HG03139 (cell line): ENCODE measurements at regions not wholly inside any gene's neighbourhood (a gene's known extent, or its start where the extent isn't known, plus 50 kb on each side); places are given as distances from the start of the nearest gene placed in this dataset.

Source experiments
- ATAC-seq: cut with Tn5 transposase; IDR thresholded peaks from one replicate; pipeline ENCODE4 v1.9.1; 2021; ENCODE audit not compliant: unreplicated experiment

DNA sequence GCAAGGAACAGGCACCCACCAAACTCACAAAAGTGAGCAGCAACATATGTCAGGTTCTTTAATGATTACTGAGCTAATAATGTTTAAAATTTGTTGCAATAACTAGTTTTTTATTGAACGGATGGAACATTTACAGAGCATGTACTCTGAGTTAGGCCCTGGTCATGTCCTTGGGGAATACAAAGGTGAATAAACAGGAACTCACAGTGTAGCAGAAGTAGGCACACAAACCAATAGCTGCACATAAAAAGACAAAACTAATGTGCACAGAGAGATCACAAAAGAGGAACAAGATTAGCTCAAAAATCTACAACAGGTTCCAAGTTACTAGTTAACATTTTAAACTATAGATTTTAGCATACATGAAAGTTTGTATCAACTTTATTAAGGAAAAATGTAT, 505.3 kb upstream of the PPP2R3A start:
- ATAC-seq = no peak

DNA sequence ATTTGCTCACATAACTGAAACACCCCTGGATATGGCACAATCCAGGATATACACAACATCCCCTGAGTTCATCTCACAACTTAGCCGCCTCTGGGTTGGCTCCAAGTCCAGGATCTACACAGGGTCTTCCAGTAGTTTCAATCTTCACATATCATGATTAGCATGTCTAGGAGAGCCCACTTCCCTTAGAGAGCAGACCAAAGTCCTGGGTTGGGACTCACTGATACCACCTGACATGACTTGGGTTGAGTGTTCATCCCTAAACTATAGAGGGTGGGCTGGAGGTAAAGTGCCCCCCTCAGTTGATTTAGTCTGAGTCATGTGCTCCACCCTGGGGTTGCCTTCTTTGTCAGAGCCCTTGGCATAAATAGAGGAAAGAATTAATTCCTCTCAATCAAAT, 493.6 kb upstream of the PPP2R3A start:
- ATAC-seq = no peak

DNA sequence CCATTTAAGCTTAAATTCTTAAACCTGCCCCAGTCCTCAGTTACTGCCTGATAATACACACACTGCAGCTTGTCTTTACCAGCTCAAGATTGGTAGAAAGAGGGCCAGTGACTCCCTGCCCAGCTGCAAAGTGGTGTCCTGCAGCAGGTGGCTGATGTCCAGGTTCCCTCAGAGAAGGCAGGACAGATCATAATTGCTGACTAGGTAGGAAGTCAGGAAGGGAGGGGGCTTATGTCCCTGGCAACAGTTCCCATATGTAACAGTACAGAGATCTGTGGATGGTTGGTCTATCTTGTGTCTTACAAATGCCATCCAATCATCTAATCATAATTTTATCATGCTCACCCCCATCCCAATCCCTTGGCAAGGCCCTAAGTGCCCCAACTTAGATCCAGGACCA, 492.1 kb upstream of the PPP2R3A start:
- ATAC-seq = no peak

DNA sequence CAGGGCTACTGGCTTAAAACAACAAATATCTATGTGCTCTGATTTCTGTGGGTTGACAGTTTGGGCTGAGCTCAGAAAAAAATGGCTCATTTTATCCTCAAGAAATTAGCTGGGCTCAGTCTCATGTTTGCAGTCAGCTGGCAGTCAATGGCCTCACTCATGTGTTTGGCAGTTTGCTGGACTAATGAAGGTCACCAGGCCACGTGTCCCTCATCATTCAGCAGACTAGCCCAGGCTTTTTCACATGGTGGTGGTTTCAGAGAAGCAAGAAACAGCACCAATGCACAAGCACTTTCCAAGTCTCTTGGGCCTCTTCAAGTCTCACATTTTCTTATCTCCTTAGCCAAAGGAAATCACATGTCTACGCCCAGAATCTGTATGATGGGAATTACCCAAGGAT, 478.3 kb upstream of the PPP2R3A start:
- ATAC-seq = no peak

DNA sequence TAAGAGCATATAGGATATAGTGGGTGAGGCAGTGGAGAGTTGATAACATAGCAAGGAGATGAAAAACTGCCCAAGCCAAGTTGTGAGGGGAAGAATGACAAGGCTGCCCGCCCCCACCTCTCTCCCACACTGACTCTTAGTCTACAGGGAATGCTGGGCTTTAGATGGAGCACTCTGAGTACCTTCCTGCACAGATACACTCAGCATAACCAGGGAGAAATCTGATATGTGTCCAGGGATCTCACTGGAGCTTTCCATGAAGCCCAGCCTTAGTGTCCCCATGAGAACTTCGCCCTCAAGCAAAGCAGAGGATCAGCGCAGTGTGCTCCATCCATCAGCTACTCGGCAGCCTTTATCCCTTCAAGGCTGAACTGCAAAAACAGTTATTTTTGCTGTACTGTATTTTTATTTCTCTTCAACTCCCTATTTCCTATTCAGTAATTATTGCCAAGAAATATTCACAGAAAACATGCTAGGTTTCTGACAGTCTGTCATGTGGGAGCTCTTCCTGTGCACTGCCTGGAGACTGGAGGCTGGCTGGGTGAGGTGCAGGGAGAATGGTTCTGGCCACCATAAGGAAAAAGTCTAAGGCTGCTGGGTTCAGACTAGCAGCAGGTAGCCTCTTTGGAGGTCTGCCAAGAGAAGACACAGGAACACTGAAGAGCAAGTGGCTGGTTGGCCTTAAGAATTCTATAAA, 475.2 kb upstream of the PPP2R3A start:
- ATAC-seq = no peak

DNA sequence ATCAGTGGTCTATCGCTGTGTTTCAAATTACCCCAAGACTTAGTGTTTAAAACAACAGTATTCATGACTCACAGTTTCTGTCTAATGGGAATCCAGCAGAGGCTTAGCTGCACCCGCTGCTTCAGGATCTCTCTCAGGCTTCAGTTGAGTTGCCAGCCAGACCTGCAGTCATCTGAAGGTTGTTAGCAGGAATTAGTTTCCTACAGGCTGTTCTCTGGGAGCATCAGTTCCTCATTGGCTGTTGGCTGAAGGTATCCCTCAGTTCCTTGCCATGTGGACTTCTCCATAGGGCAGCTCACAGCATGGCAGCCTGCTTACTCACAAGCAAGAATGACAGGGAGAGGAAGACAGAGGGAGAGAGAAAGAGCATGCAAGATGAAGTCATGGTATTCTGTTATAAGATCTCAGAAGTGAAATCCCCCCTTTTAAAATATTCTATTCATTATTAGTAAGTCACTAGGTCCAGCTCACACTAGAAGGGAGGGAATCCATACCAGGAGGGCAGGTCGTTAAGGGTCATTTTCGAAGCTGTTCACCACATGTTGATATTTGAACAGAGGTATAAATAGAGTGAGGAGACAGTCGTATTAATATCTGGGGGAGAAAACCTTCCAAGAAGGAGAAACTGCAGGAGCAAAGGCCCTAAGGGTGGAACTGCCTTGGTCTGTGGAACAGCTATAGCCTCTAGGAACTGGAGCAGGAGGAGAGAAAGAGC, 473.9 kb upstream of the PPP2R3A start:
- no peak for ATAC-seq

DNA sequence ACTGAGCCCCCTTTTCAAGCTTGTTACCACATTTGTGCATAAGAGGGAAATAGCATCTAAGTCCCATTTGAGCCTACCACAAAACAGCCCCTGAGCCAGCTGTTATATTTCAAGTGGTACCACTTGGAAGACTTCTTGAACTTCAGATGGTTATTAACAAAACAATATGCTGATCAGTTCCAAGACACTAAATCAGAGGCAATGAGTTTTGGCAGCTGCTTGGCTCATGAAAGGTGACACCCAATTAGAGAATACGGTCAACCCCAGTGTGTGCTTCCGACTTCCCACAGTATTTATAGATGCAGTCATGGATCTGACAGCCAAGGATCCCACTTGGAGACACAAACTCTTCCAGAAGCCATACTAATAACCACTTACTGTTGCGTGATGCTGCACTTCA, 469.6 kb upstream of the PPP2R3A start:
- ATAC-seq = no peak

DNA sequence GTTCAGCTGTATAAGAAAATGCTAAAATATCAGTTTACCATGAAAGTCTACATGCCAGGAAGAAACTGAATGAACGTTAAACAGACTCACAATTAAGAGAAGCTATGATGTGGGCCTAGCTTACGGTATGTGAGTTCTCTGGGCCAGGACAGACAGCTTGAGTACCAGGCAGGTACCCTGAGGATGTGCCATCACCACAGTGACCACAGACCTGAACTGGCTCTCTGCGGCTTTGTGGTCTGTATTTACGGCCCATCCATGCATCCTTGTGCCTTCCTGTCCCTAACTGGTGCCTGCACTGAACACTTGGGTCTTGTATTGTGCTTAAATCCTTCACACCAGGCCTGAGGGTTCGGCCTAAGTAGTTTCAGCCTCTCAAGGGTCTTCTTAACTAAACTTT, 467.5 kb upstream of the PPP2R3A start:
- no peak for ATAC-seq

DNA sequence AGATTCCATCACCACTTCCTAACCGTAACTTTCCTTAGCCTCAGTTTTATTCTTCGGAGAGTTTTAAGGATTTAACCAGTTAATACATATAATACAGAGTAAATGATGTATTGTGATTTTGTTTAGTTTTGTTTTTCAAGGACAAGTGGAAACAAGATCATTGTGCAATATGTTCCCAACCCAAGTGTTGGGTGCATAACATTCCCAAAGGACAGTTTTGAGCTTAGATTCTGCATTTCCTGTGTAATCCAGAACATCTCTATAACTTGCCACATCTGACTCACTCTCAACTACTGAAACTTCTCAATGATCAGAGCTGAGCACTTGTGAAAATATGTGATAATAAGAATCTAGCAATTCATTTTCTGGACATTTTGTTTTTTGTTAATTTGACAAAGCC, 466.1 kb upstream of the PPP2R3A start:
- no peak for ATAC-seq

DNA sequence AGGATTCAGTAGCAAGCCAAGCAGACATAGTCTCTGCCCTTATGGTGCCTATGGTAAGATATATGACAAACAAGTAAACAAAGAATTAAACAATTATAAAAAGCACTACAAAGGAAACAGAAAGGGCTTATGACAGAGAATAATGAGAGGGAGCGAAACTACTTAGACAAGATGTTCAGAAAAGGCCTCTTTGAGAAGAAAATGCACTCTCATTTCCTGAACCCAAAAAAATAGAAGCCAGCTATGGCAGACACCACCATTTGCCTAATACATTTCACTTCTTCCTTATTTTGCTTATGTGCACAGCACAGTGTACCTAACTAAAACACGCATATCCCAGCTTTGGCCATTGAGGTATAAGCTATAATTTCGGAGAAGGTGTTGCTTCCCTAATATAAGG, 465.5 kb upstream of the PPP2R3A start:
- no peak for ATAC-seq

DNA sequence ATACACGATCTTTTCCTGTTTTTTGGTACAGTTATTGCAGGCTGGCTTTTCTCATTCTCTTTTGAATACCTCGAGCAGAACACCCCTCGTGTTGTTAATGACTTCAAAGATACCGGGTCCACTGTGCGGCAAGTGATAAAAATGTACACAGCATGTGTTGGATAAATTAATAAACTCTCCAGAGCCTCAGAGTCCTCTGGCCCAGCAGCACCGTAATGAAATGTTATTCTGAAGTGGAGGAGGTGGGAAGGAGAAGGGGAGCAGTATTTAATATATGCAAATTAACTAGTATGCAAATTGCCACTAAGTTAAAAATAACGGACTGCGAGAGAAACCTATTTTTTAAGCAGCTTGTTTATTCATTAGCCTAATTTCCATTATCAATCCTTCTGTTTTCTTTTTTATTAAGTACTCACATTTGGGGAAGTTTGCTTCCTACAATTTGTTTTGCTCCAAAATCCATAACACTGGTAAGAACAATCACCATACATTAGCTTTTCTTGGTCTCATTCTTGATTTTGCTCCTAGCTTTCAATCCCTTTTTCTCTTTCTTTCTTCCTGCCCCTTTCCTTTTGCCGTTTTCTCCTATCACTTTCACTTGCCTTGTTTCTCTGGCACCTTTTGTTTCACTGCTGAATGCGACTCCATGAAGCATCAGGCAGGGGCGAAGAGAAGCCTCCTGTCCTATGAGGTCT, 462.3 kb upstream of the PPP2R3A start:
- ATAC-seq = no peak

DNA sequence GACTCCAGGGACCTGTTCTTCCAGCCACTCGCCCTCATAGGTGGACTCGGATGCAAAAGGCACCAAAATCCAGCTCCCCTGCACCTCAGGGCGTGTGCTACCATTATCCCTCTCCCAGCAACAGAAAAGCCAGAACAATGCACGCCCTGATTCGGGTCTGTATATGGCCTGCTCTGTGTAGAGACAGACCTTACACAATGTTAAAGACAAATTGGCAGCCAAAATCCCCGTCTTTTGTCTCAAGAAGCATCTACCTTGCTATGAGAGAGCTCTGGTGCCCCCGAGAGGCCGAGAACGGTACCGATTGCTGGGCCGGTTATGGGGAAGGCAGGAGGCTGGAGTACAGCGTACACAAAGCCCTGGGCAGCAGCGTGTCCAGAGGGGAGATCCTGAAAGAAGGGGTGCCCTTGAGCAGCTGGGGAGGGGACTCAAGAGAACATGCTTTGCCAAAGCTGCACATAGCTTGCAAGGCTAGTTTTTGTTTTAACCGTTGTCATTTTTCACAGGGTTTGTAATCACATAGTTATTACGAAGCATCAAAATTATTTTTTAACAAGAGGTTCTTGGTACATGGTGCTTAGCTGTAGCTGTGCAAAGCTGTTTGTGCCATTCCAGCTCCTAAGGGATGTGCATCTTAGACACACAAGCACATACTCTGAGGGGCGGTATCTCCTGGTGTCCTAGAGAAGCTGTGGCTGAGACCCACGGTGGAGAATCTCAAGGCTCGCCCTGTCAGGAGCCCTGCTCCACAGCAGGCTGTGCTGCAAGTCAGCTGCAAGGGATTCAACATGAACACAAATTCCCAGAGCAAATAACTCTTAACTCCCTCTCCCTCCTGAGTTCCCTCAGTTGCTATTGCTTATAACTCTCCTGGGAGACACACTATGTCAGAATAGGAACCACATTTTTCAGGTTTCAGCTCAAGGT, 461.5 kb upstream of the PPP2R3A start:
- no peak for ATAC-seq

DNA sequence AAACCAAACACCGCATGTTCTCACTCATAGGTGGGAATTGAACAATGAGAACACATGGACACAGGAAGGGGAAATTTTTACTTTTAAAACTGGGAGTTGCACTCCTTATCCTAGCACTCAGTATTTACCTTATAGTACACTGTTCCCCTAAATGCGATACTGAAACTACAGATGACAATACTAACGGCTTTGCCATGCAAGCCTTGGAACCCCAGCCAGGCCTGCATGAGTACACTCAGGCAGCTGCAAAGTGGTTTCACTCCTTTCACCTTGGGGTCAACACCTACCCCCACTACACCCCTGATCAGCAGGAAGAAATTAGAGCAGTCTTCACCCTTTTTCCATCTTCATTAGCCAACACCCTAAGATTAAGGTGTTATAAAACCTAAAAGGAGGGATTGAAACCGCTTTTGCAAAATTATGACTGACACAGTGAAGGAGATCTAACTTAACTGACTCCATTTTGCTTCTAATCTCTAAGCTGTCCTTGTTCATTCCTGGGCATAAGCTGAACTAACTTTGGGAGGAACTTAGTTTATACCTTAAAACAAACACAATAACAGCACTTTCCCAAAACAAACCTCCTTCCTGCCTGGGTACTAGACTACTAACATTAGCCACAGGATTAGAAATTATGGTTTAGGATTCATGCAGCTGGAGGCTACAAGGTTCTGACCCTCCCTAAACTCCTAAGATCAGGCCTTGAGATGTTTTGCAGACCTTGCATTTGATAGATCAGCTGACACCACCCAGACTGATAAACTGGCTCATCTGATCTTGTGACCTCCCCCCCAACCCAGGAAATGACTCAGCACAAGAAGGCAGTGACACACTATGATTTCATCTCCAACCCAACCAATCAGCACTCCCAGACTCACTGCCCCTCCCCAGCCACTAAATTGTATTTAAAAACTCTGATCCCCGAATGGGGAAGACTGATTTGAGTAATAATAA, 452.1 kb upstream of the PPP2R3A start:
- ATAC-seq = no peak

DNA sequence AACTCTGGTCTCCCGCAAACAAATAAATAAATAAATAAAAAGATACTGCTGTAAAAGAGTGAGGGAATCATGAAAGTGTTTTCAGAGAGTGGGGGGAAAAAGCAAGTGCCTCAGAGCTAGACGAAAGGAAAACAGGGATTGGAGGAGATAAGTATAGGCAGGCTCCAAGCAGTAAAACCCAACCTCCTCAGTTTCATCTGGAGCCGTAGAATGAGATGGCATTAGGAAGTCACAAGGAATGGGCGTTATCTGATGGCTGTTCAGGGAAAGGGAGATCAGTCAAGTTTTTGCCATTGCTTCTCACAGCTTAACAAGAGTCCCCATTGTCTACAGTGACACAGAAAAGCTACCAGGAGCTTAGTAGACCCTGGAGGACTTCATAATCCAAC, 451.5 kb upstream of the PPP2R3A start:
- no peak for ATAC-seq

DNA sequence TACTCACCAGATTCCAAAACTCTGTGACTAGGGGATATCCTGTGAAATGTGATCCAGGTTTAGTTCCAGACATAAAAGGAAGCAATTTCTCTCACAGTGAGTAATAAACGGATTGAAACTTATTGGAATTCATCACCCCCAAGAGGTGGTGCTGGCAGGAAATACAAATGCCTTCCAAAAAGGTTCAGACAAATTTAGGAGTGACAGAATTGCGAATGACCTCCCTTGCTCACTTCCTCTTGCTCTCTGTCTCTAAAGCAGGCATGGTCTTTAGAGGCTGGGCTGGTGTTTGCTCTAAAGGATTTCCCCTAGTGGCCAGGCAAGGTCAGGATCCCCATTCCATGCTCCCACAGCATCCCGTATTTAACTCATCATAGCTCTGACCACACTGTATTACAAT, 449.4 kb upstream of the PPP2R3A start:
- no peak for ATAC-seq

DNA sequence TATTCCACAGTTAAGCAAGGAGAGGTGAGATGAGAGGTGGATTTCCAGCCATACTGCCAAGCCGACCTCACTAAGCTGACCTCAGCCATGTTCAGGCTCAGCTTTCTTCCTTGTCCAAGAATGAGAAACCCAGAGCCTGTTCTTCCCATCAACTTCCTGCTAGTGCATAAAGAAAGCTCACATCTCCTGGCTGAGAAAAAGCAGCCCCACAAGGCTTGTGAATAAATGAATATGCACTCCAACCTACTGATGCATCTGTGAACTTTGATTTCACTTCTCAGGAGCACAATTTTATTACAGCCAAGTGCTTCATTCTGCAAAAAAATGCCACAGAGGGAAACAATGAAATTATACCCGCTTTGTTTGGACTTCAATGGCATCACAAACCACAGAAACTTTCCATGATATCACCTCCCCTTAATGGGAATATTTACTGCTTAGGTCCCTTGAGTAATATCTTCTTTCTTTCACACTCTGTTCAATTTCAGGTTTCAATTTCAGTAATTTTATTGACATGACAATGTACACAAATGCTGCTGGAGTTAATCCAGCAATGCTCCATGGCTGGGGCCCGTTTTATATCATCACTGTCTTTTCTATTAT, 437.0 kb upstream of the PPP2R3A start:
- ATAC-seq = no peak

DNA sequence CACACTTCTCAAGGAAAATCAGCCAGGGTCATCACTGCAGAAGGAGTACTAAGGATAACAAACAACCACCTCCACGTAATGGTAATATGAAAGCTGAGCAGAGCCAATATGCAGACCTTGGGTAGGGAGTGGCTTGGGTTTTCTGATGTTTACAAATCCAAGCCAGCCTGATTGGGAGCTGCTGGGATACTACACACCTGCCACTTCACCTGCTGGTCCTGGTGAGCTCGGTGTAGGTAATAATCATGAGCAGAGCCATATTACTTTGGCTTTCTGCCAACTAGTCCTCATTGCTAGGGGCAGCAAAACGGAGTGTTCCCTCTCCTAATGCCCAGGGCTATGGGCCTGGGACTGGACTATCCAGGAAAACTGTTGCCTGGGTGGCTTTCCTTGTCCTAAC, 433.5 kb upstream of the PPP2R3A start:
- ATAC-seq = no peak

DNA sequence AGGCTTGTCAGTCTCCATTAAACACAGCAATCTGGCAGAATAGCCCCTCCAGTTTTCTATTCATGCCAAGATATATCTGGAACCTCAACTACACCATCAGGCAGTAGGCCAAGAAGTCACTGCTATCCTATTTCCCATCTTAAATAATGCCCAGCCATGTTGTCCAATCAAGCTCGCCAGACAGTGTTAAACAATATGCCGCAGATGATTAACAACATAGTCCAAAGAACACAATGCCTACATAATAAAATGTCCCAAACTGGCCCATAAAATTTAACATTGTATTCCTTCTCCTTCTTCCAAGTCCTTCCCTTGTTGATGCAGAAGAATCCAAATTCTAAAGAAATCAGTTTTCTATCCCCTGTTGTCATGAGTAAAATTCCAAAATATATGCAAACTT, 427.4 kb upstream of the PPP2R3A start:
- no peak for ATAC-seq

DNA sequence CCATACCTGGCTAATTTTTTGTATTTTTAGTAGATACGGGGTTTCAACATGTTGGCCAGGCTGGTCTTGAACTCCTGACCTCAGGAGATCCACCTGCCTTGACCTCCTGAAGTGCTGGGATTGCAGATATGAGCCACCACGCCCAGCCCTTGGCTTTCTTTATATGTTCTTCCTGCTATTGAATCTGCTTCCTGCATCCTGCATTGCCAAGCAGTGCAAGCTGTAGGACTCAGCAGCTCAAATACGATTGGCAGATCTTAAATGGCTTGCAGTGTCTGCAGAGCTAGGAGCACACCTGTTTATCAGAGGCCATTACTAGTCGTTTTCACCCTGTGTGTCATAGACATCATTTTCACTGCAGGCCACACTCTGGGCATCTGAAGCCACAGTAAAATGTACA, 426.2 kb upstream of the PPP2R3A start:
- no peak for ATAC-seq

DNA sequence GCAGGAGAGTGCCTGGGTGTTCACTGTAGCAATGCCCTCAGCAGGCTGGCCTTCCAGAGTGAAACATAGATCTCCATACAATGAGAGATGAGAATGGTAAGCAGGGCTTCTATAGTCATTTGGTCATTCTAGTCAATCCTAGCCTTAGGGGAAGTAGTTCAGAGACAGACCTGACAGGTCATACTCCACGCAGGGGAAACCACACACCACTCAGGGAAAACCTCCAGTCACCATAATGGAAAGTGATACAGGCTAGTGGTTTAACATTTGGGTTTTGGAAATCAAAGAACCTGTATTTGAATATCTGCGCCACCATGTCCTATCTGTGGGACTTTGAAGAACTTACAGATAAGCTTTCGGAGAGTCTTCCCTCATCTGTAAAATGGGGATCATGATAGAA, 425.7 kb upstream of the PPP2R3A start:
- ATAC-seq = no peak
